ENCODE measurements at regions not wholly inside any gene's neighbourhood (a gene's known extent, or its start where the extent isn't known, plus 50 kb on each side); places are given as distances from the start of the nearest gene placed in this dataset.

- TF ChIP-seq POLR2A (IDR thresholded peaks at IDR 0.05): no peak
- H3K36me3 ChIP-seq: no peaks in the 10 kb centered on the region
- no peaks in the 10 kb centered on the region for H3K27me3 ChIP-seq (replicated peaks; ENCODE audit: insufficient read depth)
- H3K27ac ChIP-seq: no peak overlapping the region
- no peaks in the 10 kb centered on the region for H3K4me1 ChIP-seq (replicated peaks)
- H3K9me3 ChIP-seq: no peaks in the 10 kb centered on the region
- intact Hi-C loops (cut with DNase I): no loop called here
- DNase-seq (ENCODE audit: low spot score): no peak
- WGBS: 88% methylated on average over 2 of the region's 2 CpGs
- no peak overlapping the region for H3K4me3 ChIP-seq
Observed at GRCh38 chr16:31764103-31764502, 109.5 kb upstream of the ZNF267 start.

- Histone ChIP-seq H3K4me1 (replicated peaks) (no peaks in the 10 kb centered on the region), H3K27ac (no peak overlapping the region), H3K9me3 (no peaks in the 10 kb centered on the region), H3K27me3 (replicated peaks; ENCODE audit: insufficient read depth) (no peaks in the 10 kb centered on the region), H3K4me3 (no peak overlapping the region), H3K36me3 (no peaks in the 10 kb centered on the region)
- intact Hi-C loops (cut with DNase I): no loop called here
- WGBS: 96% methylated on average over 10 of the region's 10 CpGs
- DNase-seq (ENCODE audit: low spot score): no peak
- no peak for TF ChIP-seq POLR2AphosphoS5 (IDR thresholded peaks at IDR 0.05)
- no peak for TF ChIP-seq POLR2A (IDR thresholded peaks at IDR 0.05)
- TF ChIP-seq CTCF (IDR thresholded peaks at IDR 0.05): no peak
Observed at GRCh38 chr16:31767267-31767666, 106.3 kb upstream of the ZNF267 start.

GRCh38 chr16:31780342-31780741, 93.3 kb upstream of the ZNF267 start:
- WGBS: 91% methylated on average over 1 of the region's 1 CpG
- Histone ChIP-seq H3K4me1 (replicated peaks) (no peaks in the 10 kb centered on the region), H3K27ac (no peak overlapping the region), H3K9me3 (no peaks in the 10 kb centered on the region), H3K27me3 (replicated peaks; ENCODE audit: insufficient read depth) (no peaks in the 10 kb centered on the region), H3K36me3 (no peaks in the 10 kb centered on the region), H3K4me3 (no peak overlapping the region)
- no peak for DNase-seq (ENCODE audit: low spot score)
- intact Hi-C loops (cut with DNase I): no loop called here
- TF ChIP-seq POLR2AphosphoS5 (IDR thresholded peaks at IDR 0.05) (no peak), POLR2A (IDR thresholded peaks at IDR 0.05) (no peak), CTCF (IDR thresholded peaks at IDR 0.05) (no peak)

GRCh38 chr16:31785126-31785525, 88.5 kb upstream of the ZNF267 start:
- TF ChIP-seq CTCF (IDR thresholded peaks at IDR 0.05) (no peak), POLR2A (IDR thresholded peaks at IDR 0.05) (no peak), POLR2AphosphoS5 (IDR thresholded peaks at IDR 0.05) (no peak)
- Histone ChIP-seq H3K27ac (no peak overlapping the region), H3K36me3 (no peaks in the 10 kb centered on the region), H3K4me3 (no peak overlapping the region), H3K4me1 (replicated peaks) (no peaks in the 10 kb centered on the region), H3K9me3 (no peaks in the 10 kb centered on the region), H3K27me3 (replicated peaks; ENCODE audit: insufficient read depth) (no peaks in the 10 kb centered on the region)
- DNase-seq (ENCODE audit: low spot score): no peak
- intact Hi-C loops (cut with DNase I): no loop called here
- 82% methylated on average over 2 of the region's 2 CpGs for WGBS

GRCh38 chr16:31807086-31807485, 66.5 kb upstream of the ZNF267 start:
- 80% methylated on average over 3 of the region's 3 CpGs for WGBS
- H3K27me3 ChIP-seq (replicated peaks; ENCODE audit: insufficient read depth): no peaks in the 10 kb centered on the region
- TF ChIP-seq POLR2A (IDR thresholded peaks at IDR 0.05) (no peak), POLR2AphosphoS5 (IDR thresholded peaks at IDR 0.05) (no peak), CTCF (IDR thresholded peaks at IDR 0.05) (no peak)
- H3K27ac ChIP-seq: no peak overlapping the region
- no peaks in the 10 kb centered on the region for H3K9me3 ChIP-seq
- no peaks in the 10 kb centered on the region for H3K4me1 ChIP-seq (replicated peaks)
- H3K36me3 ChIP-seq: no peaks in the 10 kb centered on the region
- H3K4me3 ChIP-seq: no peak overlapping the region
- DNase-seq (ENCODE audit: low spot score): no peak
- intact Hi-C loops (cut with DNase I): no loop called here
